Endothelial cell of umbilical vein (primary cell): ENCODE measurements at regions not wholly inside any gene's neighbourhood (a gene's known extent, or its start where the extent isn't known, plus 50 kb on each side); places are given as distances from the start of the nearest gene placed in this dataset.

Experiments
- BruUV-seq: library from RNA; stranded (reverse); fragments of 400-500 nt; replicated peaks from 2 replicates; lab custom pipeline; 2021; lab: Mats Ljungman, UMichigan
- CTCF ChIA-PET: fragments of 300-600, 350-600 bp; sonication (Branson Sonifier 250); formaldehyde crosslinking; loops from one replicate; lab custom pipeline; 2021; ENCODE audit warnings: antibody characterized with exemption, inconsistent platforms; lab: Charles Lee
- POLR2A ChIA-PET: fragments of 300-600, 350-600 bp; sonication (Branson Sonifier 250); formaldehyde crosslinking; loops from one replicate; lab custom pipeline; 2021; ENCODE audit warnings: antibody characterized with exemption, inconsistent platforms; lab: Charles Lee
- DNase-seq: peaks from one replicate; pipeline ENCODE4 v3.0.0-alpha.2; 2011; ENCODE audit warnings: low read depth, low spot score
- FAIRE-seq: peaks from 2 replicates; lab custom pipeline; 2011; peaks lifted over from hg19 to GRCh38; lab: Jason Lieb, UNC
- H2AFZ ChIP-seq: 2 replicates; pipeline ENCODE4 v1.6.0; 2012; ENCODE audit warnings: low read depth, low read length, control low read depth, inconsistent platforms
- H3K27ac ChIP-seq: 2 replicates; pipeline ENCODE4 v1.5.1; 2011; ENCODE audit warnings: low read depth, mild to moderate bottlenecking, control low read depth, low read length, moderate library complexity; ENCODE audit not compliant: insufficient read depth
- H3K27me3 ChIP-seq, 2 experiments: 2 replicates each; pipeline versions ENCODE4 v1.6.0 to v1.6.1; 2011; ENCODE audit warnings: low read length in 2 of 2, mixed read lengths in 1 of 2; ENCODE audit not compliant: control insufficient read depth in 2 of 2, insufficient read depth in 2 of 2
- H3K36me3 ChIP-seq, 2 experiments: 2 replicates in 1 of 2; 3 replicates in 1 of 2; pipeline ENCODE4 v1.5.1; 2011; ENCODE audit warnings: low read length in 2 of 2, mild to moderate bottlenecking in 1 of 2, moderate library complexity in 1 of 2; ENCODE audit not compliant: control insufficient read depth in 2 of 2, insufficient read depth in 2 of 2; ENCODE audit errors: extremely low read depth in 1 of 2
- H3K4me1 ChIP-seq: 3 replicates; pipeline ENCODE4 v1.5.1; 2011; ENCODE audit warnings: mild to moderate bottlenecking, low read length; ENCODE audit not compliant: control insufficient read depth, insufficient read depth; ENCODE audit errors: extremely low read depth
- H3K4me2 ChIP-seq: 2 replicates; pipeline ENCODE4 v1.6.1; 2011; ENCODE audit warnings: low read length, control low read depth, mixed read lengths; ENCODE audit not compliant: insufficient read depth
- H3K4me3 ChIP-seq, 3 experiments: fragments of 200-600 bp in 1 of 3; sonication (generic), shearing (Covaris generic) in 1 of 3; replicated peaks in 1 of 3; 2 replicates each; pipeline ENCODE4 v1.5.1; 2011 to 2016; ENCODE audit warnings: control low read depth in 3 of 3, low read length in 3 of 3, mild to moderate bottlenecking in 2 of 3, inconsistent platforms in 1 of 3, low read depth in 1 of 3, moderate library complexity in 1 of 3; ENCODE audit not compliant: insufficient read depth in 1 of 3
- H3K79me2 ChIP-seq: 2 replicates; pipeline ENCODE4 v1.6.0; 2012; ENCODE audit warnings: low read length, inconsistent platforms; ENCODE audit not compliant: control insufficient read depth, insufficient read depth
- H3K9ac ChIP-seq: replicated peaks from 2 replicates; pipeline ENCODE3; 2011; ENCODE audit warnings: low read length, control low read depth; ENCODE audit not compliant: insufficient read depth; ENCODE audit errors: extremely low read depth
- H3K9me1 ChIP-seq: replicated peaks from 3 replicates; pipeline ENCODE4 v1.6.0; 2011; ENCODE audit warnings: mild to moderate bottlenecking, low read length; ENCODE audit not compliant: control insufficient read depth, insufficient read depth; ENCODE audit errors: extremely low read depth
- H3K9me3 ChIP-seq: replicated peaks from 2 replicates; pipeline ENCODE4 v1.5.1; 2012; ENCODE audit warnings: low read length, inconsistent platforms; ENCODE audit not compliant: control insufficient read depth, insufficient read depth
- H4K20me1 ChIP-seq: replicated peaks from 2 replicates; pipeline ENCODE3; 2011; ENCODE audit warnings: mild to moderate bottlenecking, low read length; ENCODE audit not compliant: control insufficient read depth, insufficient read depth; ENCODE audit errors: extremely low read depth
- CTCF ChIP-seq, 2 donors: IDR thresholded peaks; 1 replicate in 1 of 2; 2 replicates in 1 of 2; pipeline ENCODE4 v1.5.1; 2011; ENCODE audit warnings: low read length in 2 of 2, mild to moderate bottlenecking in 2 of 2, moderate library complexity in 2 of 2, control low read depth in 1 of 2, inconsistent platforms in 1 of 2, low read depth in 1 of 2; ENCODE audit not compliant: insufficient read depth in 1 of 2; ENCODE audit errors: extremely low read depth in 1 of 2
- EZH2 ChIP-seq: IDR thresholded peaks from 2 replicates; pipeline ENCODE4 v1.6.1; 2012; ENCODE audit warnings: borderline replicate concordance, low read depth, mild to moderate bottlenecking, moderate library complexity, low read length, inconsistent platforms; ENCODE audit not compliant: severe bottlenecking
- FOS ChIP-seq: IDR thresholded peaks from 2 replicates; pipeline ENCODE4 v1.6.1; 2011; ENCODE audit warnings: mild to moderate bottlenecking, low read length, moderate library complexity, borderline replicate concordance; ENCODE audit not compliant: insufficient read depth
- GATA2 ChIP-seq: IDR thresholded peaks from 2 replicates; pipeline ENCODE4 v1.7.0; 2011; ENCODE audit warnings: low read depth, mild to moderate bottlenecking, moderate library complexity, mixed read lengths, low read length; ENCODE audit not compliant: insufficient read length, insufficient read depth
- JUN ChIP-seq: IDR thresholded peaks from 2 replicates; pipeline ENCODE4 v1.6.1; 2011; ENCODE audit warnings: borderline replicate concordance, low read depth; ENCODE audit not compliant: insufficient read length, insufficient read depth
- MAX ChIP-seq: IDR thresholded peaks from 2 replicates; pipeline ENCODE4 v1.6.1; 2011; ENCODE audit not compliant: insufficient read depth, insufficient read length
- MYC ChIP-seq: IDR thresholded peaks from one replicate; pipeline ENCODE4 v1.6.1; 2011; ENCODE audit warnings: mild to moderate bottlenecking, low read depth, low read length
- POLR2A ChIP-seq: IDR thresholded peaks from 2 replicates; pipeline ENCODE4 v1.6.1; 2012; ENCODE audit warnings: low read depth, mild to moderate bottlenecking, control low read depth, low read length
- POLR2AphosphoS5 ChIP-seq: IDR thresholded peaks from 2 replicates; pipeline ENCODE4 v1.6.1; 2012; ENCODE audit warnings: low read depth, mild to moderate bottlenecking, control low read depth, low read length, moderate library complexity; ENCODE audit not compliant: insufficient read depth
- dilution Hi-C: fragments of 300-500 bp; cut with MboI; formaldehyde crosslinking; loops from one replicate; pipeline ENCODE4 v1.15.0; 2019; ENCODE audit warnings: low sequenced_read_pairs; ENCODE audit not compliant: extremely low pct_ligation_motif_present
- intact Hi-C: fragments of 100-400 bp; cut with micrococcal nuclease; formaldehyde crosslinking; loops from one replicate; pipeline ENCODE4 v1.10.0; 2022

GRCh38 chr12:82187011-82187410 lies 171.2 kb downstream of the CCDC59 start:
- Histone ChIP-seq H3K27ac (no peak overlapping the region), H3K4me3 (no peak overlapping the region), H3K79me2 (no peaks in the 10 kb centered on the region), H3K9me3 (no peaks in the 10 kb centered on the region), H3K4me1 (no peaks in the 10 kb centered on the region), H3K9ac (no peak overlapping the region), H3K36me3 (no peaks in the 10 kb centered on the region), H3K9me1 (no peaks in the 10 kb centered on the region), H3K4me2 (no peak overlapping the region), H4K20me1 (no peaks in the 10 kb centered on the region), H3K27me3 (no peaks in the 10 kb centered on the region), H2AFZ (no peak overlapping the region)
- no TSS peak for BruUV-seq
- ChIA-PET POLR2A (no interaction called here), CTCF (no interaction called here)
- no peak for FAIRE-seq
- TF ChIP-seq MYC, result no peak
- TF ChIP-seq JUN, result no peak
- TF ChIP-seq POLR2AphosphoS5, result no peak
- TF ChIP-seq CTCF (IDR thresholded peaks at IDR 0.05; ENCODE audit: extremely low read depth in 1 of 2, insufficient read depth in 1 of 2, low read depth in 1 of 2, low read length in 2 of 2), result no peak
- TF ChIP-seq EZH2, result no peak
- no peak for TF ChIP-seq MAX
- TF ChIP-seq FOS, result no peak
- TF ChIP-seq POLR2A, result no peak
- no peak for TF ChIP-seq GATA2
- DNase-seq, result no peak
- dilution Hi-C loops, result no loop called here
- intact Hi-C loops, result no loop called here
